NOMO-1 treated with DMSO at 0.1 percent for 48 hours (cell line): ENCODE measurements at regions not wholly inside any gene's neighbourhood (a gene's known extent, or its start where the extent isn't known, plus 50 kb on each side); places are given as distances from the start of the nearest gene placed in this dataset.
"Not testable (repeated sequence)": the region's sequence is repeated elsewhere in the genome, so short reads cannot be mapped to it uniquely, and the experiment has no call there.

Experiments
- DNase-seq: peaks from one replicate; lab custom pipeline; 2025; ENCODE audit not compliant: unreplicated experiment; lab: John Stamatoyannopoulos, UW

DNA sequence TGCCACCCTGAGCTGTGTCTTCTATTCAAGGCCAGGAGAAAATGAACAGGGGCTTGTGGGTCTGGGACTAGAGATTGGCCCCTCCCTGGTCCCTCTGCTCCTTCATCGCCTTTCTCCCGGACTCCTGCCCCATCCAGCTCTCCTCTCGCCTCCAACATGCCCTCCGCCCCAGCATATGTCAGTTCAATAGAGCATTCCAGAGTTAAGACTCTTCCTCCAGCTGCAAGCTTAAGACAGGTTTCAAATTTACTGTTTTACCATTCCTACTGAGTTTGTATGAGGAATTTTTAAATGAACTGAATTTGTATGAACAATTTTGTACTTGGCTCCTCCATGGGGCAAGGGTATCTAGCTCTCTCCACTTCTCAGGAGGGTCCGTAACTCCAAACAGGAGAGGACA is 195.6 kb downstream of the TBC1D2B start:
- no peak for DNase-seq

- DNase-seq, result not testable (repeated sequence)
These were observed 196.0 kb downstream of the TBC1D2B start for GRCh38 chr15:77881535-77881934.

GRCh38 chr15:77879466-77879865 is 198.0 kb downstream of the TBC1D2B start:
- DNase-seq, result not testable (repeated sequence)

- DNase-seq, result no peak
These were observed 199.5 kb downstream of the TBC1D2B start for GRCh38 chr15:77877869-77878577.

DNA sequence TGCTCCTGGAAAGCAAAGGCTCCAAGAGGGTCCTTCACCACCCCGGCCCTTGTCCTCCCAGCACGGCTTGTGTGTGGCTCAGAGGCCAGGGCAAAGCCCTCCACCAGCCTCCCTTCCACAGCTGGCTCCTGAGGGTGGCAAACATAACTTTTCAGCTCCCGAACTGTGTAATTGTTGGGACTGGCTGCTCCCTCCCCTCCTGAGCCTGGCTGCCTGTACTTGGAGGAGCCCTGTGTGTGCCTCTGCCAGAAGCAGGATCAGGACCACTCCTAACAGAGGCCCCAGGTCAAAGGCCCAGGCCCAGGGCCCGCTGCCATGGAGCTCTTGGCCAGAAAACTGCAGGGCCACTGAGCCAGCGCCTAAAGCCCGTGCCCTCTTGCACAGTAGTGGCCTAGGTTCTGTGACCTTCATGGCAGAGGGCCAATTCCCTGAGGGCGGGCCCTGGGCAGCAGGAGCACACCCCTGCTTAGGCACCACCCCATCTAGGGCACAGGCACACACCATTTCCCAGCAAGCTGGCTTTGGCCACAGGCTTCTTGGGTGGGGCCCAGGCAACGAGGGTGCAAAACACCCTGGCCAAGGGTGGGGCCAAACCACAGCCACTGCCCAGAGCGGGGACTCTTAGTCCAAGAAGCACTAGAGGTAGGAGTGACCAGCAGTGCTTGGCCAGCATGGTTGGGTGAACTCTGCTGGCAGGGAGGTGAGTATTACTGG is 201.2 kb downstream of the TBC1D2B start:
- not testable (repeated sequence) for DNase-seq

DNA sequence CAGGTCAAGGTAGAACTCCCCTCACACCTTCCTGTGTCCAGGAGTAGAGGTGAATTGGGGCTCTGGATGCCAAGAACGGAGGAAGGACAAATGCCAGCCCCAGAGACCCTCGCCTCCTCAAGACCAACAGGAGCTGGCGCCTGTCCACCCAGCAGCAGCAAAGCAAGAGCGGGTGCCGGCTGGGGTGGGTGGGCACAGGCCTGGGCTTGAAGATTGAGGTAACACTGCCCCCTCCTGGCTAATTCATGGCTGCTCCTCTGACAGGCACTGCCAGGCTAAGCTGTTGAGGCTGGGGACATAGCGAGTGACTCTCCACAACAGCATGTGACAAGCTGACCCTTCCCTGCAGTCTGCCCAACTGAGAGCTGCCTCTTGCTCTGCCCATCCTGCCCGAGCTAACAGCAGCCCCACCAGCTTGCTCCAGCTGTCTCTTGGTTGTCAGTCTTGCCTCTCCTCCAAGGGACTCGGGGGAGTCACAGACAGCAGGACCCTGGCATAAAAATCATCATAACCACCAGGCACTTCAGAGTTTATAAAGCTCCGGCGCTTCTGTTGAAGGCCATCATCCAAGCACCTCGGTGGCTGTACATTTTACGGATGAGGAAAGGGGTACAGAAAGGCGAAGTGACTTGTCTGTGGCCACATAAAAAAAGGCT is 202.3 kb downstream of the TBC1D2B start:
- DNase-seq, result peak; percentile 40

- no peak for DNase-seq
These were observed 203.4 kb downstream of the TBC1D2B start for GRCh38 chr15:77874063-77874462.

DNA sequence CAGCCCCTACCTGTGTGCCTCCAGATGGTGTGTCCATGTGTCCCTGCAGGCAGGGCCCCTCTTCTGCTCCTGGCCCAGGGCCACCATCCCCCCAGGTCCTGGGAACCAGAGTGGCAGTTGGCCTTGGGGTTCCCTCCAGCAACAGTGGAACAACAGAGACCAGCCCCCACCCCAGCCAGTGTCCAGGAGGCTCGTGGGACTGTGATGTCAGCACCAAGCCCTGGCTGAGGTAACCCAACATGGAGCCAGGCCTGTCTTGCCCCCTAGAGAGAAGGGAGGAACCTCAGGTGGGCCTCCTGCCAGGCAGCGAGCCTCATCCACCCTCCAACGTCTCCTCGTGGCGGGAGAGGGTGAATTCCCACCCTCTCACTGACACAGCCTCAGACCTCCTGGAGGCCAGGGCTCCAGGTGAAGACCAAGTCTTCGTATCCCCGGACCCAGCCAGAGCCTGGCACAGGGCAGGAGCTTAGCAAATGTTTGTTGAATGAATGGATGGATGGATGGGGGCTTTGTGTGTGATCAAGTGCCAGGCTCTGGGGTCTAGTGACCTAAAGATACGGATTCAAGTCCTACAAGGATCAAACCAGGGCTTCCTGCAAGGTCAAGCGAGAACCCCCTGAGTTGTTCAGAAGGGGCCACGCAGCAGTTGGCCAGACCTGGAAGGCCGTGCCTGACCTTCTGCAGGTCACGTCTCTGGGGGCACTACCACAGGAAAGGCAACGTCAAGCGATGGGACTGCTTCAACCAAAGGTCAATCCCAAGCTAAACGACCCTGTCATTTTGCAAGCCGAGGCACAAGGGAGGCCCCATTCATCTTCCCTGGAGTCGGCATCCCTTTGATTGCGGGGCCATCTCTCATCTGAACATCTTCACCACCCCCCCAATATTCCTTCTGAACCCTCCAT is 204.7 kb downstream of the TBC1D2B start:
- DNase-seq, result not testable (repeated sequence)

GRCh38 chr15:77871852-77872371 is 205.6 kb downstream of the TBC1D2B start:
- DNase-seq, result no peak

DNA sequence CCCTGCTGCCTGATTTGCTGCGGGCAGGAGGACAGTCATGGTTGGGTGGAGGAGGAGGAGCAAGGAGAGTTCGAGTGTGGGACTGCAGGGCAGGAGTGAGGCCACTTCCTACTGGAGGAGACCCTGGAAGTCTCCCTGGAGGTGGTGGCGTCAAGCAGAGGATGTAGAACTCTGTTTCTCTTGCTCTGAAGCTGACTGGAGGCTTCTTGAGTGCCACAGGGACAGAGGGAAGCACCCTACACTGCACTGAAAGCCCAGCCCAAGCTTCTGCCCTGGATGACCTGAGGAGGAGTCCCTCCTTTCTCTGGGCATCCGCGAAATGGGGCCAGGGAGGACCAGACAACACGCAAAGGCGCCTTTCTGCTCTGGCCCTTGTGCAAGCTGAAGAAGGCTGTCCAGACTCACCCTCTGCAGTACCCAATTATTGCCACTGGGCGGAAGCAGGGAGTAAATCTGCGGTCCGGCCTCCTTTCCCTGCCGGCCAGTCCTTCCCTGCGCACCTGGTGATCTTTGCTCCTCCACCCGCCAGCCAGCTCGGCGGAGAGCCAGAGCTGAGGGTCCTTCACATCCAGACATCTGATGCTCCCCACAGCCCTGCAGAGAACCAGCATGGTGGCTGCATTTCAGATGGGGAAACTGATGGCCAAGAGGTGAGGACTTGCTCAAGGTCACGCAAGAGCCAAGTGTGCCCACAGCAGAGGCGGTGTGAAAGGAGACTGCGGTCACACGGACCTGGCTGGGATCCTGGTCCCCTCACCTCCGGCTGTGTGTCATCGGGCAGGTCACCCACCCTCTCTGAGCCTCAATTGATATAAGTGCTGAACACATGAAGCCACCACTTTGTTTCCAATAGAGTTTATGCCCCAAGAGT is 207.1 kb downstream of the TBC1D2B start:
- peak; percentile 31 for DNase-seq

- DNase-seq, result no peak
These were observed 208.3 kb downstream of the TBC1D2B start for GRCh38 chr15:77869021-77869895.

- not testable (repeated sequence) for DNase-seq
These were observed 209.4 kb downstream of the TBC1D2B start for GRCh38 chr15:77868048-77868629.

GRCh38 chr15:77867266-77868047 is 210.1 kb downstream of the TBC1D2B start:
- DNase-seq, result no peak

GRCh38 chr15:77866596-77867125 is 210.8 kb downstream of the TBC1D2B start:
- no peak for DNase-seq

DNA sequence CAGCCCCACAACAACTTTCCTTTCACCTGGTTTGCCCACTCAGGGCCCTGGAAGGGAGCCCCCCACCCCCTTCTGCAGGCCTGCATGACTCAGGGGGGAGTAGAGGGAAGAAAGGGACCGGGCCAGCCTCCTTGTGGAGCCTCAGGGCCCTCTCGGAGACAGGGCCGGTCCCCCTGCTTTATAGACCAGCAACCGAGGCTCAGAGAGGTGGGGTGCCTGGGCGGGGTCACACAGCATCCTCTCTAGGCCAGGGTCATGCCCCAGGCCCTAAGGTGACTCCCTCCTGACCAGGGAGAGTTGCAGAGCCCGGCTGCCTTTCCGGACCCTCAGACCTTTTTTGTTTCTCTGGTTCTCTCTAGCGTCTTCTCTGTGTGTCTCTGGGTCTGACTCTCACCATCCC is 211.3 kb downstream of the TBC1D2B start:
- no peak for DNase-seq

- DNase-seq, result no peak
These were observed 211.8 kb downstream of the TBC1D2B start for GRCh38 chr15:77865701-77866100.

DNA sequence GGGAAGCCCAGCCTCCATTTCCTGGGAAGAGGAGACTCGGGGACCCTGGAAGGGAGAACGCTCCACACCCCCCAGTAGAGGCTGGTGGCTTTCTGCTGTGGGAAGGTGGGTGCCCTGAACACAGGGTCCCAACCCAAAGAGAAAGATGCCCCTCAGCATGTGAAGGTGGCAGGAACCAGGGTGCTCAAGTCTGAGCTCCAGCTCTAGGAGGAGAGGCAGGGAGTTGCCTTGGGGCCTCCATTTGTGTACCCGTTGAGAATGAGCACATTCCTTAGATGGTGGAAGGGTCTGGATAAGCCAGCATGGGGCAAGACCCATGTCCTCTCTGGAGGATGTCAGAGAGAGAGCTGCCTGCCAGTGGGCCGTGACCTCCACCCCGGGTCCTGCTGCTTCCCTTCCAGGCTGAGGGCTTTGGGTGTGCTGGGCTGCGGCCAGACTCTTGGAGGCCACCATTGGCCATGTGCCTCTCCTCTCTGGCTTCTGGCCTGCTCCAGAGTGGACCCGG is 212.4 kb downstream of the TBC1D2B start:
- DNase-seq, result no peak
